ENCODE measurements at regions not wholly inside any gene's neighbourhood (a gene's known extent, or its start where the extent isn't known, plus 50 kb on each side); places are given as distances from the start of the nearest gene placed in this dataset.

GRCh38 chr3:72587282-72587681, 261.0 kb downstream of the SHQ1 start:
- H3K4me3 ChIP-seq: no peak overlapping the region
- H3K4me1 ChIP-seq: peaks cover 0 to 10% of the 10 kb centered on the region in 2 donors
- no peak overlapping the region for H3K27ac ChIP-seq
- DNase-seq (ENCODE audit: low spot score): no peak
- H3K27me3 ChIP-seq: no peaks in the 10 kb centered on the region
- no peaks in the 10 kb centered on the region for H3K9me3 ChIP-seq
- TF ChIP-seq CTCF (IDR thresholded peaks at IDR 0.05): no peak
- H3K36me3 ChIP-seq: no peaks in the 10 kb centered on the region

GRCh38 chr3:72586694-72587093, 261.6 kb downstream of the SHQ1 start:
- no peak overlapping the region for H3K27ac ChIP-seq
- H3K27me3 ChIP-seq: no peaks in the 10 kb centered on the region
- H3K4me3 ChIP-seq: no peak overlapping the region
- DNase-seq (ENCODE audit: low spot score): no peak
- H3K9me3 ChIP-seq: no peaks in the 10 kb centered on the region
- H3K4me1 ChIP-seq: peaks cover 0 to 9% of the 10 kb centered on the region in 2 donors
- H3K36me3 ChIP-seq: no peaks in the 10 kb centered on the region
- TF ChIP-seq CTCF (IDR thresholded peaks at IDR 0.05): no peak

- H3K4me1 ChIP-seq: peaks cover 0 to 1% of the 10 kb centered on the region in 2 donors
- H3K4me3 ChIP-seq: no peak overlapping the region
- H3K27me3 ChIP-seq: no peaks in the 10 kb centered on the region
- H3K9me3 ChIP-seq: no peaks in the 10 kb centered on the region
- DNase-seq (ENCODE audit: low spot score): no peak
- H3K36me3 ChIP-seq: no peaks in the 10 kb centered on the region
- no peak for TF ChIP-seq CTCF (IDR thresholded peaks at IDR 0.05)
- no peak overlapping the region for H3K27ac ChIP-seq
Observed at GRCh38 chr3:72585966-72586365, 262.3 kb downstream of the SHQ1 start.

GRCh38 chr3:72584262-72584661, 264.0 kb downstream of the SHQ1 start:
- no peak for TF ChIP-seq CTCF (IDR thresholded peaks at IDR 0.05)
- H3K4me1 ChIP-seq: no peaks in the 10 kb centered on the region
- DNase-seq (ENCODE audit: low spot score): no peak
- no peaks in the 10 kb centered on the region for H3K9me3 ChIP-seq
- H3K27ac ChIP-seq: no peak overlapping the region
- no peaks in the 10 kb centered on the region for H3K27me3 ChIP-seq
- H3K36me3 ChIP-seq: no peaks in the 10 kb centered on the region
- no peak overlapping the region for H3K4me3 ChIP-seq

- TF ChIP-seq CTCF (IDR thresholded peaks at IDR 0.05): no peak
- no peak for DNase-seq (ENCODE audit: low spot score)
- Histone ChIP-seq H3K36me3 (no peaks in the 10 kb centered on the region), H3K9me3 (no peaks in the 10 kb centered on the region), H3K27ac (no peak overlapping the region), H3K27me3 (no peaks in the 10 kb centered on the region), H3K4me3 (no peak overlapping the region), H3K4me1 (no peaks in the 10 kb centered on the region)
Observed at GRCh38 chr3:72582963-72583362, 265.3 kb downstream of the SHQ1 start.

GRCh38 chr3:72582211-72582878, 265.9 kb downstream of the SHQ1 start:
- DNase-seq (ENCODE audit: low spot score): no peak
- Histone ChIP-seq H3K4me3 (no peak overlapping the region), H3K27ac (no peak overlapping the region), H3K36me3 (no peaks in the 10 kb centered on the region), H3K4me1 (no peaks in the 10 kb centered on the region), H3K9me3 (no peaks in the 10 kb centered on the region), H3K27me3 (no peaks in the 10 kb centered on the region)
- no peak for TF ChIP-seq CTCF (IDR thresholded peaks at IDR 0.05)

Data from right atrium auricular region (tissue), 2 donors.